ENCODE measurements at regions not wholly inside any gene's neighbourhood (a gene's known extent, or its start where the extent isn't known, plus 50 kb on each side); places are given as distances from the start of the nearest gene placed in this dataset.

DNA sequence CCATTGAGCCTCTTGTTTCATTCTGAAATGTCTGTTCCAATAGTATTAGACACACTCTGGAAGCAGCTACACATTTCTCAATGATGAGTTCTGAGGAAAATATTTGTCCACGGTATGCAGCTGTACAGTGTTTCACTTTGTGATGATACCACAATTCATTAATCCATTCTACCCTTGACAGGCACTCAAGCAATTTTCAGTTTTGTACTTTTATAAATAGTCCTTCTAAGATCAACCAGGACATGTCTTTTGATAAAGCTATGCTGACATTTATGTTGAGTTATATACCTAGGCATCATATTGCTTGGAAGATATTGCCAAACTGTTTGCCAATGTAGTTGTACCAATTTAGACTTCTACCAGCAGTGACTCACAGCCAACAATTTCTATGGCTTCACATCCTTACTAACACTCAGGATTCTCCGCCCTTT lies 165.1 kb upstream of the COL8A1 start:
- no peak for DNase-seq (ENCODE audit: insufficient read length, low spot score, missing footprints)
- H3K27ac ChIP-seq (ENCODE audit: low read depth, low read length), result peak overlapping the region; percentile 67
- no peaks in the 10 kb centered on the region for H3K79me2 ChIP-seq (ENCODE audit: insufficient read depth, low read length)

DNA sequence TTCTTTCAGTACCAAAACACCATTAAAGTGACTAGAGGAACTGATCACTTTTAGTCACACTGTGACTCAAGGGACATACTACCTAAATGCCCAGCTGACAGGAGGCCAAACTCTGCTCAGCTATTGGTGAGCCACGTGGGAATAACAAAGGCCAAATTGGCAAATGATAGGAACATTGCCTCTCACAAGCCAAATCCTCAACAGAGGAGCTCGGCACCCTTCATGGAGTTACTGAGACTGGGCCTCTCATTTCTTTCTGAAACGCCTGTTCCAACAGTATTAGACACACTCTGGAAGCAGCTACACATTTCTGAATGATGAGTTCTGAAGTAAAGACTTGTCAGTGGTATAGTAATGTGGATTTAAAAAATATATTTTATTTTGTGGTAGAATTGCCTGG lies 166.0 kb upstream of the COL8A1 start:
- DNase-seq (ENCODE audit: insufficient read length, low spot score, missing footprints), result no peak

More for the DNA sequence above, 165.1 kb upstream of the COL8A1 start:
- Histone ChIP-seq H4K20me1 (ENCODE audit: insufficient read depth, low read length) (no peaks in the 10 kb centered on the region), H3K27me3 (ENCODE audit: insufficient read depth, low read length) (no peaks in the 10 kb centered on the region), H3K4me2 (ENCODE audit: insufficient read depth, low read length) (peak overlapping the region; percentile 54), H3K36me3 (ENCODE audit: insufficient read depth, low read length) (no peaks in the 10 kb centered on the region), H3K4me1 (ENCODE audit: insufficient read depth, low read length) (peaks cover 29% of the 10 kb centered on the region), H2AFZ (ENCODE audit: low read length) (peak overlapping the region; percentile 24), H3K9me3 (ENCODE audit: low read depth, low read length) (no peaks in the 10 kb centered on the region), H3K4me3 (ENCODE audit: insufficient read depth, low read length) (peak overlapping the region; percentile 18)
- TF ChIP-seq, protein P1, sequence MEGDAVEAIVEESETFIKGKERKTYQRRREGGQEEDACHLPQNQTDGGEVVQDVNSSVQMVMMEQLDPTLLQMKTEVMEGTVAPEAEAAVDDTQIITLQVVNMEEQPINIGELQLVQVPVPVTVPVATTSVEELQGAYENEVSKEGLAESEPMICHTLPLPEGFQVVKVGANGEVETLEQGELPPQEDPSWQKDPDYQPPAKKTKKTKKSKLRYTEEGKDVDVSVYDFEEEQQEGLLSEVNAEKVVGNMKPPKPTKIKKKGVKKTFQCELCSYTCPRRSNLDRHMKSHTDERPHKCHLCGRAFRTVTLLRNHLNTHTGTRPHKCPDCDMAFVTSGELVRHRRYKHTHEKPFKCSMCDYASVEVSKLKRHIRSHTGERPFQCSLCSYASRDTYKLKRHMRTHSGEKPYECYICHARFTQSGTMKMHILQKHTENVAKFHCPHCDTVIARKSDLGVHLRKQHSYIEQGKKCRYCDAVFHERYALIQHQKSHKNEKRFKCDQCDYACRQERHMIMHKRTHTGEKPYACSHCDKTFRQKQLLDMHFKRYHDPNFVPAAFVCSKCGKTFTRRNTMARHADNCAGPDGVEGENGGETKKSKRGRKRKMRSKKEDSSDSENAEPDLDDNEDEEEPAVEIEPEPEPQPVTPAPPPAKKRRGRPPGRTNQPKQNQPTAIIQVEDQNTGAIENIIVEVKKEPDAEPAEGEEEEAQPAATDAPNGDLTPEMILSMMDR (IDR thresholded peaks at IDR 0.05; ENCODE audit: extremely low read depth, low read depth, low read length), result no peak

DNA sequence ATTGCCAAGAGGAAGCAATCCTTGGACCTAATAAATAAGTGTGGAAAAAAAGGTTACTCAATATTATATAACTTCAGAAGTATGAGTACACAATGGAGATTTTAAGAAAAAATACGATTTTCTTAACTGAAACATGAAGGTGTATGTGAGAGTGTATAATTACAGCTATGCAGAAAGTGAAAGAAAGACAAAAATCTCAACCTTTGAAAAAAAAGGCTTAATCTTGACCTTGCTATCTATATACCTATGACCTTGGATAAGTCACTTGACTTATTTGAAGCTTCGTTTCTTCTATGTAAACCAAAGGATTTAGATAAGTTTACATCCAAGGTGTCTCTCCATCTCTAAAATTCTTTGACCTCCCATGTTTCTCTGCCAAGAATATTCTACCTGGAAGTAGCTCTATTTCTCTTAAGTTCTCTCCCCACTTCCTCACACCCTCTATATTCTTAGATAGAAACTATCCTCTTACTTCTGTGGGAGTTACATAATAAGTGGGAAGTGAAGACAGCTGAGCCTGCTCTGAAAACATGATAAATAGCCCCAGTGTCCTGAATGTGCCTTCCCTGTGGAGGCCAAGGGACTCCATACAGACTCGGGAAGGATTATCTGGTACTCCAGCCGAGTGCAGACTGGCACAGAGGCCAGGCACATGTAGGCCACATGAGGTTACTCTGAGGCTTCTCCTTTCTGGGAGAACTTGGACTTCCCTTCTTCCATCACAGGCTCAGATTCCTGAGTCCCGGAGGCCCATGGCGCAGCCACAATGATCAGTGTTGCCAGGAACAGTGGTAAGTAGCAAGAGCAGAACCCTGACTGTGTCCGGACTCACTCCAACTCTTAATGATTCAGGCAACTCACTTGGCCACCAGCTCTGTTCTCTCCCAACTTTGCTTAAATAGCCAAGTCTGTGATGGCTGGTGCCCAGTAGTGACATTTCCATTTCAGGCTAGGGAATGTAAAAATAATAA lies 166.8 kb upstream of the COL8A1 start:
- Histone ChIP-seq H3K27me3 (ENCODE audit: insufficient read depth, low read length) (no peaks in the 10 kb centered on the region), H3K4me1 (ENCODE audit: insufficient read depth, low read length) (peaks cover 29% of the 10 kb centered on the region), H2AFZ (ENCODE audit: low read length) (peak overlapping the region; percentile 72), H3K36me3 (ENCODE audit: insufficient read depth, low read length) (no peaks in the 10 kb centered on the region), H3K4me2 (ENCODE audit: insufficient read depth, low read length) (no peak overlapping the region), H4K20me1 (ENCODE audit: insufficient read depth, low read length) (no peaks in the 10 kb centered on the region), H3K79me2 (ENCODE audit: insufficient read depth, low read length) (no peaks in the 10 kb centered on the region), H3K9me3 (ENCODE audit: low read depth, low read length) (no peaks in the 10 kb centered on the region), H3K4me3 (ENCODE audit: insufficient read depth, low read length) (no peak overlapping the region), H3K27ac (ENCODE audit: low read depth, low read length) (peak overlapping the region; percentile 38)
- TF ChIP-seq, protein P1 (IDR thresholded peaks at IDR 0.05; ENCODE audit: extremely low read depth, low read depth, low read length), result no peak
- DNase-seq (ENCODE audit: insufficient read length, low spot score, missing footprints), result no peak

More for the DNA sequence above, 166.0 kb upstream of the COL8A1 start:
- Histone ChIP-seq H3K27ac (ENCODE audit: low read depth, low read length) (peak overlapping the region; percentile 67), H3K36me3 (ENCODE audit: insufficient read depth, low read length) (no peaks in the 10 kb centered on the region), H3K9me3 (ENCODE audit: low read depth, low read length) (no peaks in the 10 kb centered on the region), H3K4me1 (ENCODE audit: insufficient read depth, low read length) (peaks cover 29% of the 10 kb centered on the region), H4K20me1 (ENCODE audit: insufficient read depth, low read length) (no peaks in the 10 kb centered on the region), H3K4me2 (ENCODE audit: insufficient read depth, low read length) (no peak overlapping the region), H3K27me3 (ENCODE audit: insufficient read depth, low read length) (no peaks in the 10 kb centered on the region), H3K4me3 (ENCODE audit: insufficient read depth, low read length) (no peak overlapping the region), H3K79me2 (ENCODE audit: insufficient read depth, low read length) (no peaks in the 10 kb centered on the region), H2AFZ (ENCODE audit: low read length) (peak overlapping the region; percentile 36)
- TF ChIP-seq, protein P1 (IDR thresholded peaks at IDR 0.05; ENCODE audit: extremely low read depth, low read depth, low read length), result no peak

DNA sequence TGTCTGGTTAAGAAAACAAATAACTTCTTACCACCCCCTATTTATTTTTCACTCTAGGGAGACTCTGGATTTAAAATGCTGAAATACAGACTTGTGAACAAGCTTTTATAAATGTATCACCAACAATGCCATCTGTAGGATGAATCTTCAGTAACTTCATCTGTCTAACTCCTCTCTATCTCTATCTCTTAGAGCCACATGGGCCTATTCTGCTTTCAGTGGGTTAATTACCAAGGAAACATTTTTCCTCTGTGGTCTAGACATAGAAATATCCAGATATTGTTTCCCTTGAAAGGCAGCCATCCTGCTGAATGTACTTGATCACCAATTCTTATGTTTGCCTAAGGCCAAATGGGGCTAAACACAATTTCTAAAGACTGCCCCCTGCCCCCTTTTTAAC lies 167.6 kb upstream of the COL8A1 start:
- H3K4me2 ChIP-seq (ENCODE audit: insufficient read depth, low read length), result no peak overlapping the region
- TF ChIP-seq, protein P1 (IDR thresholded peaks at IDR 0.05; ENCODE audit: extremely low read depth, low read depth, low read length), result no peak

More for the DNA sequence above, 167.6 kb upstream of the COL8A1 start:
- H3K27me3 ChIP-seq (ENCODE audit: insufficient read depth, low read length), result no peaks in the 10 kb centered on the region
- DNase-seq (ENCODE audit: insufficient read length, low spot score, missing footprints), result no peak
- H3K4me3 ChIP-seq (ENCODE audit: insufficient read depth, low read length), result no peak overlapping the region
- H3K36me3 ChIP-seq (ENCODE audit: insufficient read depth, low read length), result no peaks in the 10 kb centered on the region
- H2AFZ ChIP-seq (ENCODE audit: low read length), result no peak overlapping the region
- no peaks in the 10 kb centered on the region for H3K9me3 ChIP-seq (ENCODE audit: low read depth, low read length)
- no peaks in the 10 kb centered on the region for H4K20me1 ChIP-seq (ENCODE audit: insufficient read depth, low read length)
- peaks cover 29% of the 10 kb centered on the region for H3K4me1 ChIP-seq (ENCODE audit: insufficient read depth, low read length)
- H3K27ac ChIP-seq (ENCODE audit: low read depth, low read length), result no peak overlapping the region
- H3K79me2 ChIP-seq (ENCODE audit: insufficient read depth, low read length), result no peaks in the 10 kb centered on the region

All from osteoblast (primary cell).